GM12865 (cell line): ENCODE measurements at regions not wholly inside any gene's neighbourhood (a gene's known extent, or its start where the extent isn't known, plus 50 kb on each side); places are given as distances from the start of the nearest gene placed in this dataset.

ENCODE experiments used
- DNase-seq: peaks from one replicate; pipeline ENCODE4 v3.0.0; 2010; ENCODE audit warnings: low read depth
- H3K4me3 ChIP-seq: 2 replicates; pipeline ENCODE4 v1.5.1; 2011; ENCODE audit warnings: mild to moderate bottlenecking, low read depth, low read length, control low read depth
- TF ChIP-seq, protein P1 (sequence below): IDR thresholded peaks from 2 replicates; pipeline ENCODE4 v1.5.1; 2011; ENCODE audit warnings: low read length, control low read depth, low read depth, inconsistent platforms; ENCODE audit not compliant: insufficient read depth; ENCODE audit errors: missing control alignments

GRCh38 chr1:37148663-37149062, 114.3 kb upstream of the GRIK3 start:
- DNase-seq = no peak
- H3K4me3 ChIP-seq = no peak overlapping the region
- TF ChIP-seq, protein P1, sequence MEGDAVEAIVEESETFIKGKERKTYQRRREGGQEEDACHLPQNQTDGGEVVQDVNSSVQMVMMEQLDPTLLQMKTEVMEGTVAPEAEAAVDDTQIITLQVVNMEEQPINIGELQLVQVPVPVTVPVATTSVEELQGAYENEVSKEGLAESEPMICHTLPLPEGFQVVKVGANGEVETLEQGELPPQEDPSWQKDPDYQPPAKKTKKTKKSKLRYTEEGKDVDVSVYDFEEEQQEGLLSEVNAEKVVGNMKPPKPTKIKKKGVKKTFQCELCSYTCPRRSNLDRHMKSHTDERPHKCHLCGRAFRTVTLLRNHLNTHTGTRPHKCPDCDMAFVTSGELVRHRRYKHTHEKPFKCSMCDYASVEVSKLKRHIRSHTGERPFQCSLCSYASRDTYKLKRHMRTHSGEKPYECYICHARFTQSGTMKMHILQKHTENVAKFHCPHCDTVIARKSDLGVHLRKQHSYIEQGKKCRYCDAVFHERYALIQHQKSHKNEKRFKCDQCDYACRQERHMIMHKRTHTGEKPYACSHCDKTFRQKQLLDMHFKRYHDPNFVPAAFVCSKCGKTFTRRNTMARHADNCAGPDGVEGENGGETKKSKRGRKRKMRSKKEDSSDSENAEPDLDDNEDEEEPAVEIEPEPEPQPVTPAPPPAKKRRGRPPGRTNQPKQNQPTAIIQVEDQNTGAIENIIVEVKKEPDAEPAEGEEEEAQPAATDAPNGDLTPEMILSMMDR = no peak

GRCh38 chr1:37149296-37149695, 115.0 kb upstream of the GRIK3 start:
- H3K4me3 ChIP-seq = no peak overlapping the region
- TF ChIP-seq, protein P1 = no peak
- no peak for DNase-seq

- TF ChIP-seq, protein P1 = no peak
- DNase-seq = no peak
Measured at GRCh38 chr1:37150986-37151385, 116.7 kb upstream of the GRIK3 start.

DNA sequence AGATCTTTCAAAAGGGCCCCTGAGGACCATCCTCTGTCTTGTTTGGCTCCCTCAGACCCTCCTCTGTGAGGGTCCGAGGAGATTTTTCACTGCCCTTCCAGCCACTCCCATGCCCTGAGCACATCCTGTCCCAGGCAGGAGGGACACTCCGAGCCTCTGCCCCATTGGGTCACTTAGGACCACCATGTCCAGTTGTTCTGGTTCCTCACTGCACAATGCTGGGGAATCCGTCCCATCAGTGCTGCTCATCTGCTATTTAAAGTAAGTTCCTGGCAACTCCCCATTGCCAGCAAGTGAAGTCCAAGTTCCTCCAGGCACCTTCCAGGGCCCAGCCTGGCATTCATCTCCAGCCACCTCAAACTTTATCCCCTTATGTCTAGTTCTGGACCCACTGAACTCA, 117.5 kb upstream of the GRIK3 start:
- DNase-seq = no peak
- no peak overlapping the region for H3K4me3 ChIP-seq
- TF ChIP-seq, protein P1 = no peak

More at GRCh38 chr1:37150986-37151385, 116.7 kb upstream of the GRIK3 start:
- no peak overlapping the region for H3K4me3 ChIP-seq

DNA sequence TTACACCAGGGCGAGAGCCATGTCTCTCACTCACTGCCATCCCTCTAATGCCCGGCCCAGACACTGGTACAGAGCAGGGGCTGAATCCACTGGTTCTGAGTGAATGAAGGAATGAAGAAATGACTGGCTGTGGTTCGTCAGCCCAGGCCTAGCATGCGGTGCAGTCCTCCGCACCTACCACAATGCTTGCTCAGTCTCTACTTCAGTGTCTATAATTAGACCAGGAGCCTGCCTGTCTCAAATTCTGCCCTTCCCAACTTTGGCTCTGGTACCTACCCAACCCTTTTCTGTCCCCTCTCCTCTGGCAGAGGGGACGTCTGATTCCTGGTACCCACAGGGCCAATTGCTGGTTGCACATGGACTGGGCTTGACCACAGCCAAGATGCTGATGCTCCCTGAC, 118.2 kb upstream of the GRIK3 start:
- DNase-seq = no peak
- H3K4me3 ChIP-seq = no peak overlapping the region
- TF ChIP-seq, protein P1 = no peak

GRCh38 chr1:37153116-37154100, 119.1 kb upstream of the GRIK3 start:
- TF ChIP-seq, protein P1 = no peak
- no peak overlapping the region for H3K4me3 ChIP-seq
- no peak for DNase-seq
